ENCODE measurements at regions not wholly inside any gene's neighbourhood (a gene's known extent, or its start where the extent isn't known, plus 50 kb on each side); places are given as distances from the start of the nearest gene placed in this dataset.

- no peak overlapping the region for H3K27ac Mint-ChIP-seq
- ATAC-seq (no peak), DNase-seq (no peak)
- no peaks in the 10 kb centered on the region for H3K36me3 Mint-ChIP-seq (ENCODE audit: low read depth)
- no peaks in the 10 kb centered on the region for H3K4me1 Mint-ChIP-seq
- no peaks in the 10 kb centered on the region for H3K27me3 Mint-ChIP-seq
- H3K4me3 Mint-ChIP-seq: no peak overlapping the region
- no peaks in the 10 kb centered on the region for H3K9me3 ChIP-seq (ENCODE audit: control insufficient read depth, low read length, poor library complexity, severe bottlenecking)
Measured at GRCh38 chr12:97927977-97928376, 465.4 kb downstream of the RMST start.

- H3K4me3 Mint-ChIP-seq: no peak overlapping the region
- no peaks in the 10 kb centered on the region for H3K9me3 ChIP-seq (ENCODE audit: control insufficient read depth, low read length, poor library complexity, severe bottlenecking)
- H3K27me3 Mint-ChIP-seq: no peaks in the 10 kb centered on the region
- no peak for DNase-seq
- H3K27ac Mint-ChIP-seq: no peak overlapping the region
- no peak for ATAC-seq
- H3K36me3 Mint-ChIP-seq (ENCODE audit: low read depth): no peaks in the 10 kb centered on the region
- no peaks in the 10 kb centered on the region for H3K4me1 Mint-ChIP-seq
Measured at GRCh38 chr12:97936165-97936564, 473.6 kb downstream of the RMST start.

- Mint-ChIP-seq H3K27me3 (no peaks in the 10 kb centered on the region), H3K4me3 (no peak overlapping the region), H3K27ac (no peak overlapping the region), H3K36me3 (ENCODE audit: low read depth) (no peaks in the 10 kb centered on the region), H3K4me1 (no peaks in the 10 kb centered on the region)
- ATAC-seq (no peak), DNase-seq (no peak)
- no peaks in the 10 kb centered on the region for H3K9me3 ChIP-seq (ENCODE audit: control insufficient read depth, low read length, poor library complexity, severe bottlenecking)
Measured at GRCh38 chr12:97938031-97938430, 475.4 kb downstream of the RMST start.

- no peaks in the 10 kb centered on the region for H3K27me3 Mint-ChIP-seq
- H3K4me1 Mint-ChIP-seq: no peaks in the 10 kb centered on the region
- no peaks in the 10 kb centered on the region for H3K9me3 ChIP-seq (ENCODE audit: control insufficient read depth, low read length, poor library complexity, severe bottlenecking)
- DNase-seq: no peak
- no peak overlapping the region for H3K27ac Mint-ChIP-seq
- H3K4me3 Mint-ChIP-seq: no peak overlapping the region
- H3K36me3 Mint-ChIP-seq (ENCODE audit: low read depth): no peaks in the 10 kb centered on the region
- ATAC-seq: no peak
Measured at GRCh38 chr12:97939156-97939555, 476.6 kb downstream of the RMST start.

- ATAC-seq: no peak
- no peak for DNase-seq
- Mint-ChIP-seq H3K4me1 (no peaks in the 10 kb centered on the region), H3K27ac (no peak overlapping the region), H3K36me3 (ENCODE audit: low read depth) (no peaks in the 10 kb centered on the region), H3K27me3 (no peaks in the 10 kb centered on the region), H3K4me3 (no peak overlapping the region)
- no peaks in the 10 kb centered on the region for H3K9me3 ChIP-seq (ENCODE audit: control insufficient read depth, low read length, poor library complexity, severe bottlenecking)
Measured at GRCh38 chr12:97940105-97940504, 477.5 kb downstream of the RMST start.

- H3K27me3 Mint-ChIP-seq: no peaks in the 10 kb centered on the region
- H3K9me3 ChIP-seq (ENCODE audit: control insufficient read depth, low read length, poor library complexity, severe bottlenecking): no peaks in the 10 kb centered on the region
- ATAC-seq: no peak
- no peak for DNase-seq
- H3K4me3 Mint-ChIP-seq: no peak overlapping the region
- no peaks in the 10 kb centered on the region for H3K4me1 Mint-ChIP-seq
- no peaks in the 10 kb centered on the region for H3K36me3 Mint-ChIP-seq (ENCODE audit: low read depth)
- no peak overlapping the region for H3K27ac Mint-ChIP-seq
Measured at GRCh38 chr12:97940629-97941028, 478.0 kb downstream of the RMST start.

- ATAC-seq: no peak
- Mint-ChIP-seq H3K4me1 (no peaks in the 10 kb centered on the region), H3K27ac (no peak overlapping the region), H3K36me3 (ENCODE audit: low read depth) (no peaks in the 10 kb centered on the region), H3K27me3 (no peaks in the 10 kb centered on the region), H3K4me3 (no peak overlapping the region)
- no peak for DNase-seq
- H3K9me3 ChIP-seq (ENCODE audit: control insufficient read depth, low read length, poor library complexity, severe bottlenecking): no peaks in the 10 kb centered on the region
Measured at GRCh38 chr12:97941686-97942354, 479.2 kb downstream of the RMST start.

- H3K27me3 Mint-ChIP-seq: no peaks in the 10 kb centered on the region
- no peak for DNase-seq
- no peak overlapping the region for H3K4me3 Mint-ChIP-seq
- no peak for ATAC-seq
- no peaks in the 10 kb centered on the region for H3K9me3 ChIP-seq (ENCODE audit: control insufficient read depth, low read length, poor library complexity, severe bottlenecking)
- no peaks in the 10 kb centered on the region for H3K36me3 Mint-ChIP-seq (ENCODE audit: low read depth)
- no peaks in the 10 kb centered on the region for H3K4me1 Mint-ChIP-seq
- no peak overlapping the region for H3K27ac Mint-ChIP-seq
Measured at GRCh38 chr12:97943359-97943758, 480.8 kb downstream of the RMST start.

- no peaks in the 10 kb centered on the region for H3K4me1 Mint-ChIP-seq
Measured at GRCh38 chr12:97944576-97944975, 482.0 kb downstream of the RMST start.

GRCh38 chr12:97946701-97947100, 484.1 kb downstream of the RMST start:
- Mint-ChIP-seq H3K4me1 (no peaks in the 10 kb centered on the region), H3K27me3 (no peaks in the 10 kb centered on the region), H3K36me3 (ENCODE audit: low read depth) (no peaks in the 10 kb centered on the region), H3K4me3 (no peak overlapping the region), H3K27ac (no peak overlapping the region)
- H3K9me3 ChIP-seq (ENCODE audit: control insufficient read depth, low read length, poor library complexity, severe bottlenecking): no peaks in the 10 kb centered on the region
- no peak for ATAC-seq
- DNase-seq: no peak

More at GRCh38 chr12:97944576-97944975, 482.0 kb downstream of the RMST start:
- DNase-seq (no peak), ATAC-seq (no peak)
- H3K27ac Mint-ChIP-seq: no peak overlapping the region
- H3K27me3 Mint-ChIP-seq: no peaks in the 10 kb centered on the region
- no peak overlapping the region for H3K4me3 Mint-ChIP-seq
- no peaks in the 10 kb centered on the region for H3K36me3 Mint-ChIP-seq (ENCODE audit: low read depth)
- H3K9me3 ChIP-seq (ENCODE audit: control insufficient read depth, low read length, poor library complexity, severe bottlenecking): no peaks in the 10 kb centered on the region

GRCh38 chr12:97948591-97948990, 486.0 kb downstream of the RMST start:
- Mint-ChIP-seq H3K4me3 (no peak overlapping the region), H3K27me3 (no peaks in the 10 kb centered on the region)
- DNase-seq: no peak

GRCh38 chr12:97951239-97951638, 488.6 kb downstream of the RMST start:
- H3K36me3 Mint-ChIP-seq (ENCODE audit: low read depth): no peaks in the 10 kb centered on the region
- H3K9me3 ChIP-seq (ENCODE audit: control insufficient read depth, low read length, poor library complexity, severe bottlenecking): no peaks in the 10 kb centered on the region
- DNase-seq: no peak
- H3K27me3 Mint-ChIP-seq: no peaks in the 10 kb centered on the region
- no peak overlapping the region for H3K27ac Mint-ChIP-seq
- H3K4me3 Mint-ChIP-seq: no peak overlapping the region
- no peaks in the 10 kb centered on the region for H3K4me1 Mint-ChIP-seq
- no peak for ATAC-seq

More at GRCh38 chr12:97948591-97948990, 486.0 kb downstream of the RMST start:
- Mint-ChIP-seq H3K4me1 (no peaks in the 10 kb centered on the region), H3K36me3 (ENCODE audit: low read depth) (no peaks in the 10 kb centered on the region), H3K27ac (no peak overlapping the region)
- no peak for ATAC-seq
- H3K9me3 ChIP-seq (ENCODE audit: control insufficient read depth, low read length, poor library complexity, severe bottlenecking): no peaks in the 10 kb centered on the region

GRCh38 chr12:97951717-97952116, 489.1 kb downstream of the RMST start:
- Mint-ChIP-seq H3K27ac (no peak overlapping the region), H3K4me1 (no peaks in the 10 kb centered on the region), H3K4me3 (no peak overlapping the region), H3K27me3 (no peaks in the 10 kb centered on the region), H3K36me3 (ENCODE audit: low read depth) (no peaks in the 10 kb centered on the region)
- no peak for DNase-seq
- no peaks in the 10 kb centered on the region for H3K9me3 ChIP-seq (ENCODE audit: control insufficient read depth, low read length, poor library complexity, severe bottlenecking)
- ATAC-seq: no peak

- H3K9me3 ChIP-seq (ENCODE audit: control insufficient read depth, low read length, poor library complexity, severe bottlenecking): no peaks in the 10 kb centered on the region
- Mint-ChIP-seq H3K27me3 (no peaks in the 10 kb centered on the region), H3K36me3 (ENCODE audit: low read depth) (no peaks in the 10 kb centered on the region), H3K27ac (no peak overlapping the region), H3K4me1 (no peaks in the 10 kb centered on the region), H3K4me3 (no peak overlapping the region)
- DNase-seq: no peak
- no peak for ATAC-seq
Measured at GRCh38 chr12:97957109-97957508, 494.5 kb downstream of the RMST start.

Measured in T-helper 17 cell (primary cell).